Ectodermal cell (in vitro differentiated cells): ENCODE measurements at regions not wholly inside any gene's neighbourhood (a gene's known extent, or its start where the extent isn't known, plus 50 kb on each side); places are given as distances from the start of the nearest gene placed in this dataset.

Experiments
- H3K27ac ChIP-seq: 2 replicates; pipeline ENCODE4 v1.7.0; 2013; ENCODE audit warnings: mild to moderate bottlenecking, low read depth, low read length; ENCODE audit not compliant: insufficient read depth, poor library complexity, severe bottlenecking
- H3K27me3 ChIP-seq: 2 replicates; pipeline ENCODE4 v1.7.0; 2013; ENCODE audit warnings: mild to moderate bottlenecking, low read length; ENCODE audit not compliant: insufficient read depth, control insufficient read depth, poor library complexity, severe bottlenecking
- H3K36me3 ChIP-seq: one replicate; pipeline ENCODE4 v1.7.0; 2013; ENCODE audit warnings: low read length; ENCODE audit not compliant: control insufficient read depth, insufficient read depth
- H3K4me1 ChIP-seq: one replicate; pipeline ENCODE4 v1.7.0; 2013; ENCODE audit warnings: low read length; ENCODE audit not compliant: control insufficient read depth, insufficient read depth
- H3K4me3 ChIP-seq: 2 replicates; pipeline ENCODE4 v1.7.0; 2013; ENCODE audit warnings: low read depth, low read length, control low read depth; ENCODE audit not compliant: insufficient read depth
- H3K9me3 ChIP-seq: 2 replicates; pipeline ENCODE4 v1.7.0; 2013; ENCODE audit warnings: mild to moderate bottlenecking, low read length, moderate library complexity; ENCODE audit not compliant: control insufficient read depth
- WGBS, 2 experiments: methylation state at CpG; one replicate each; pipeline ENCODE4 v1.1.7; 2013; ENCODE audit warnings: missing lambda C conversion rate in 2 of 2; 5-methylcytosine and 5-hydroxymethylcytosine counted together

- no peaks in the 10 kb centered on the region for H3K36me3 ChIP-seq
- no peaks in the 10 kb centered on the region for H3K27me3 ChIP-seq
- no peak overlapping the region for H3K27ac ChIP-seq
- H3K4me1 ChIP-seq = no peaks in the 10 kb centered on the region
- no peaks in the 10 kb centered on the region for H3K9me3 ChIP-seq
- H3K4me3 ChIP-seq = no peak overlapping the region
Measured at GRCh38 chr14:97312910-97313309, 515.7 kb downstream of the VRK1 start.

- Histone ChIP-seq H3K27ac (no peak overlapping the region), H3K27me3 (no peaks in the 10 kb centered on the region), H3K9me3 (no peaks in the 10 kb centered on the region), H3K4me1 (no peaks in the 10 kb centered on the region), H3K36me3 (no peaks in the 10 kb centered on the region), H3K4me3 (no peak overlapping the region)
- WGBS, 2 experiments = 73 to 75% methylated on average over 5 of the region's 5 CpGs
Measured at GRCh38 chr14:97315790-97316189, 518.6 kb downstream of the VRK1 start.

GRCh38 chr14:97318380-97318779 is 521.2 kb downstream of the VRK1 start:
- no peaks in the 10 kb centered on the region for H3K4me1 ChIP-seq
- WGBS, 2 experiments = 95 to 100% methylated on average over 2 of the region's 2 CpGs
- H3K27ac ChIP-seq = no peak overlapping the region
- H3K4me3 ChIP-seq = no peak overlapping the region
- no peaks in the 10 kb centered on the region for H3K9me3 ChIP-seq
- H3K36me3 ChIP-seq = no peaks in the 10 kb centered on the region
- H3K27me3 ChIP-seq = no peaks in the 10 kb centered on the region

- H3K4me1 ChIP-seq = no peaks in the 10 kb centered on the region
- WGBS, 2 experiments = 93 to 98% methylated on average over 3 of the region's 3 CpGs
- H3K27ac ChIP-seq = no peak overlapping the region
- H3K27me3 ChIP-seq = no peaks in the 10 kb centered on the region
- H3K9me3 ChIP-seq = no peaks in the 10 kb centered on the region
- H3K4me3 ChIP-seq = no peak overlapping the region
- no peaks in the 10 kb centered on the region for H3K36me3 ChIP-seq
Measured at GRCh38 chr14:97319691-97320090, 522.5 kb downstream of the VRK1 start.

GRCh38 chr14:97328743-97329142 is 531.6 kb downstream of the VRK1 start:
- 91 to 97% methylated on average over 3 of the region's 3 CpGs for WGBS, 2 experiments
- Histone ChIP-seq H3K9me3 (no peaks in the 10 kb centered on the region), H3K27ac (no peak overlapping the region)

GRCh38 chr14:97329701-97330100 is 532.5 kb downstream of the VRK1 start:
- Histone ChIP-seq H3K4me3 (no peak overlapping the region), H3K36me3 (no peaks in the 10 kb centered on the region), H3K27me3 (no peaks in the 10 kb centered on the region), H3K4me1 (no peaks in the 10 kb centered on the region), H3K9me3 (no peaks in the 10 kb centered on the region), H3K27ac (no peak overlapping the region)
- 66 to 78% methylated on average over 2 of the region's 2 CpGs for WGBS, 2 experiments

More at GRCh38 chr14:97328743-97329142, 531.6 kb downstream of the VRK1 start:
- no peaks in the 10 kb centered on the region for H3K27me3 ChIP-seq
- no peaks in the 10 kb centered on the region for H3K36me3 ChIP-seq
- H3K4me3 ChIP-seq = no peak overlapping the region
- H3K4me1 ChIP-seq = no peaks in the 10 kb centered on the region

GRCh38 chr14:97331058-97331457 is 533.9 kb downstream of the VRK1 start:
- WGBS, 2 experiments = 95 to 98% methylated on average over 3 of the region's 3 CpGs
- no peaks in the 10 kb centered on the region for H3K4me1 ChIP-seq
- H3K36me3 ChIP-seq = no peaks in the 10 kb centered on the region
- no peak overlapping the region for H3K4me3 ChIP-seq
- H3K27ac ChIP-seq = no peak overlapping the region
- no peaks in the 10 kb centered on the region for H3K9me3 ChIP-seq
- no peaks in the 10 kb centered on the region for H3K27me3 ChIP-seq

- Histone ChIP-seq H3K27me3 (no peaks in the 10 kb centered on the region), H3K36me3 (no peaks in the 10 kb centered on the region), H3K9me3 (no peaks in the 10 kb centered on the region), H3K4me1 (no peaks in the 10 kb centered on the region), H3K4me3 (no peak overlapping the region), H3K27ac (no peak overlapping the region)
- WGBS, 2 experiments = 84 to 96% methylated on average over 3 of the region's 3 CpGs
Measured at GRCh38 chr14:97331526-97331925, 534.3 kb downstream of the VRK1 start.

GRCh38 chr14:97336179-97336578 is 539.0 kb downstream of the VRK1 start:
- Histone ChIP-seq H3K36me3 (no peaks in the 10 kb centered on the region), H3K27me3 (no peaks in the 10 kb centered on the region), H3K4me1 (no peaks in the 10 kb centered on the region), H3K4me3 (no peak overlapping the region), H3K9me3 (no peaks in the 10 kb centered on the region), H3K27ac (no peak overlapping the region)
- WGBS, 2 experiments = 90 to 96% methylated on average over 1 of the region's 1 CpG

- 84 to 85% methylated on average over 5 of the region's 5 CpGs for WGBS, 2 experiments
- no peak overlapping the region for H3K27ac ChIP-seq
Measured at GRCh38 chr14:97336816-97337215, 539.6 kb downstream of the VRK1 start.

GRCh38 chr14:97337267-97337666 is 540.1 kb downstream of the VRK1 start:
- WGBS, 2 experiments = 93 to 94% methylated on average over 3 of the region's 3 CpGs
- Histone ChIP-seq H3K36me3 (no peaks in the 10 kb centered on the region), H3K27me3 (no peaks in the 10 kb centered on the region), H3K4me3 (no peak overlapping the region), H3K9me3 (no peaks in the 10 kb centered on the region), H3K4me1 (no peaks in the 10 kb centered on the region), H3K27ac (no peak overlapping the region)

More at GRCh38 chr14:97336816-97337215, 539.6 kb downstream of the VRK1 start:
- Histone ChIP-seq H3K36me3 (no peaks in the 10 kb centered on the region), H3K4me3 (no peak overlapping the region), H3K4me1 (no peaks in the 10 kb centered on the region), H3K9me3 (no peaks in the 10 kb centered on the region), H3K27me3 (no peaks in the 10 kb centered on the region)
